H1 (cell line): ENCODE measurements at regions not wholly inside any gene's neighbourhood (a gene's known extent, or its start where the extent isn't known, plus 50 kb on each side); places are given as distances from the start of the nearest gene placed in this dataset.

ENCODE experiments used
- CTCF ChIA-PET: fragments of 300-600 bp; sonication (Branson Sonifier 250); formaldehyde crosslinking; loops from one replicate; lab custom pipeline; 2021; ENCODE audit not compliant: partially characterized antibody; lab: Charles Lee
- POLR2A ChIA-PET: fragments of 300-600 bp; sonication (Branson Sonifier 250); formaldehyde crosslinking; loops from one replicate; lab custom pipeline; 2021; ENCODE audit warnings: inconsistent platforms; ENCODE audit not compliant: partially characterized antibody; lab: Charles Lee
- DNase-seq, 2 experiments: peaks; one replicate each; pipeline versions ENCODE4 v3.0.0 to v3.0.0-alpha.2; 2010 to 2022; ENCODE audit warnings: low spot score in 2 of 2, low read depth in 1 of 2, mixed read lengths in 1 of 2
- FAIRE-seq: peaks from 2 replicates; lab custom pipeline; 2011; peaks lifted over from hg19 to GRCh38; lab: Jason Lieb, UNC
- H2AFZ ChIP-seq: 2 replicates; pipeline ENCODE4 v1.8.1; 2012; ENCODE audit warnings: low read length, inconsistent platforms
- H2AK5ac ChIP-seq: 2 replicates; pipeline ENCODE4 v1.6.1; 2013; ENCODE audit warnings: low read depth, low read length
- H2BK120ac ChIP-seq: replicated peaks from 2 replicates; pipeline ENCODE3; 2013; ENCODE audit warnings: low read depth, low read length, inconsistent platforms
- H2BK12ac ChIP-seq: 2 replicates; pipeline ENCODE4 v1.6.1; 2013; ENCODE audit warnings: low read depth, low read length
- H2BK15ac ChIP-seq: 2 replicates; pipeline ENCODE4 v1.6.1; 2013; ENCODE audit warnings: low read length
- H2BK20ac ChIP-seq: 2 replicates; pipeline ENCODE4 v1.6.1; 2013; ENCODE audit warnings: low read length
- H2BK5ac ChIP-seq: 2 replicates; pipeline ENCODE4 v1.6.1; 2013; ENCODE audit warnings: low read depth, low read length
- H3K14ac ChIP-seq: 2 replicates; pipeline ENCODE4 v1.6.1; 2013; ENCODE audit warnings: inconsistent platforms; ENCODE audit not compliant: insufficient read length
- H3K18ac ChIP-seq: 2 replicates; pipeline ENCODE4 v1.6.1; 2013; ENCODE audit warnings: low read length; ENCODE audit errors: extremely low read depth
- H3K23ac ChIP-seq: 2 replicates; pipeline ENCODE4 v1.6.1; 2013; ENCODE audit warnings: inconsistent platforms; ENCODE audit not compliant: insufficient read length
- H3K23me2 ChIP-seq: 2 replicates; pipeline ENCODE4 v1.6.1; 2013; ENCODE audit warnings: low read depth, low read length
- H3K27ac ChIP-seq: 2 replicates; pipeline ENCODE4 v1.6.1; 2011; ENCODE audit warnings: low read depth, low read length, inconsistent platforms
- H3K27me3 ChIP-seq, 4 experiments: replicated peaks in 1 of 4; 1 replicate in 1 of 4; 2 replicates in 3 of 4; pipeline versions ENCODE4 v1.6.1 to v1.8.1; 2011 to 2013; ENCODE audit warnings: low read length in 3 of 4, mild to moderate bottlenecking in 3 of 4, inconsistent platforms in 2 of 4, mixed read lengths in 2 of 4, moderate library complexity in 1 of 4; ENCODE audit not compliant: control insufficient read depth in 3 of 4, insufficient read depth in 3 of 4; ENCODE audit errors: extremely low read depth in 1 of 4
- H3K36me3 ChIP-seq, 4 experiments: 2 replicates each; pipeline versions ENCODE4 v1.6.1 to v1.8.1; 2011 to 2013; ENCODE audit warnings: mild to moderate bottlenecking in 4 of 4, low read length in 3 of 4, moderate library complexity in 2 of 4, control low read depth in 1 of 4, inconsistent platforms in 1 of 4; ENCODE audit not compliant: insufficient read depth in 4 of 4, control insufficient read depth in 2 of 4
- H3K4ac ChIP-seq: replicated peaks from 2 replicates; pipeline ENCODE3; 2013; ENCODE audit warnings: low read length, low read depth, mixed read lengths, inconsistent platforms; ENCODE audit not compliant: insufficient read length
- H3K4me1 ChIP-seq, 4 experiments: replicated peaks in 1 of 4; 1 replicate in 1 of 4; 2 replicates in 3 of 4; pipeline versions ENCODE4 v1.6.1 to v1.8.1; 2011 to 2013; ENCODE audit warnings: low read length in 3 of 4, inconsistent platforms in 2 of 4, mixed read lengths in 1 of 4; ENCODE audit not compliant: insufficient read depth in 4 of 4, control insufficient read depth in 3 of 4
- H3K4me2 ChIP-seq, 2 experiments: 2 replicates each; pipeline versions ENCODE4 v1.6.1 to v1.8.1; 2011 to 2013; ENCODE audit warnings: low read depth in 2 of 2, low read length in 2 of 2, control low read depth in 1 of 2, inconsistent platforms in 1 of 2, mild to moderate bottlenecking in 1 of 2; ENCODE audit not compliant: insufficient read depth in 1 of 2
- H3K4me3 ChIP-seq, 4 experiments: fragments of 200-600, 300-600 bp in 1 of 4; sonication (generic), shearing (Covaris generic), sonication (Bioruptor Twin) in 1 of 4; 2 replicates each; pipeline versions ENCODE4 v1.5.1 to v1.8.1; 2011 to 2016; ENCODE audit warnings: low read length in 4 of 4, low read depth in 3 of 4, control low read depth in 2 of 4, inconsistent platforms in 2 of 4, mild to moderate bottlenecking in 2 of 4, mixed read lengths in 1 of 4, moderate library complexity in 1 of 4; ENCODE audit not compliant: insufficient read depth in 2 of 4; ENCODE audit errors: extremely low read depth in 1 of 4
- H3K56ac ChIP-seq: replicated peaks from 2 replicates; pipeline ENCODE3; 2013; ENCODE audit warnings: low read depth, mild to moderate bottlenecking, mixed read lengths, low read length, inconsistent platforms; ENCODE audit not compliant: insufficient read length
- H3K79me1 ChIP-seq: 2 replicates; pipeline ENCODE4 v1.6.1; 2013; ENCODE audit warnings: low read depth, low read length, control low read depth
- H3K79me2 ChIP-seq, 2 experiments: 2 replicates each; pipeline versions ENCODE4 v1.6.1 to v1.8.1; 2012 to 2013; ENCODE audit warnings: low read length in 2 of 2, mild to moderate bottlenecking in 2 of 2, inconsistent platforms in 1 of 2; ENCODE audit not compliant: insufficient read depth in 2 of 2, control insufficient read depth in 1 of 2
- H3K9ac ChIP-seq, 4 experiments: replicated peaks in 1 of 4; 1 replicate in 1 of 4; 2 replicates in 3 of 4; pipeline versions ENCODE4 v1.6.1 to v1.8.1; 2011 to 2013; ENCODE audit warnings: low read depth in 3 of 4, low read length in 3 of 4, control low read depth in 2 of 4, mild to moderate bottlenecking in 2 of 4, moderate library complexity in 2 of 4, inconsistent platforms in 1 of 4; ENCODE audit errors: extremely low read depth in 1 of 4
- H3K9me3 ChIP-seq, 2 experiments: 2 replicates each; pipeline versions ENCODE4 v1.6.1 to v1.8.1; 2012 to 2013; ENCODE audit warnings: mild to moderate bottlenecking in 2 of 2, moderate library complexity in 2 of 2, control low read depth in 1 of 2, inconsistent platforms in 1 of 2, low read depth in 1 of 2, low read length in 1 of 2, mixed read lengths in 1 of 2; ENCODE audit not compliant: insufficient read depth in 2 of 2
- H4K20me1 ChIP-seq, 2 experiments: replicated peaks in 1 of 2; 2 replicates each; pipeline versions ENCODE3 to v1.8.1; 2011 to 2013; ENCODE audit warnings: inconsistent platforms in 2 of 2, low read length in 2 of 2, mild to moderate bottlenecking in 1 of 2; ENCODE audit not compliant: insufficient read depth in 2 of 2, control insufficient read depth in 1 of 2
- H4K5ac ChIP-seq: 2 replicates; pipeline ENCODE4 v1.6.1; 2013; ENCODE audit warnings: low read length, low read depth, mixed read lengths, inconsistent platforms; ENCODE audit not compliant: insufficient read length
- H4K8ac ChIP-seq: 2 replicates; pipeline ENCODE4 v1.8.0; 2013; ENCODE audit warnings: mild to moderate bottlenecking, moderate library complexity, low read length, inconsistent platforms; ENCODE audit not compliant: insufficient read depth; ENCODE audit errors: extremely low read depth
- H4K91ac ChIP-seq: replicated peaks from 2 replicates; pipeline ENCODE3; 2013; ENCODE audit warnings: low read length, mixed read lengths, inconsistent platforms; ENCODE audit not compliant: insufficient read length
- BACH1 ChIP-seq: IDR thresholded peaks from 2 replicates; pipeline ENCODE4 v1.6.1; 2012; ENCODE audit warnings: low read length, improper control_type of control experiment
- FOSL1 ChIP-seq: IDR thresholded peaks from 2 replicates; pipeline ENCODE4 v1.6.1; 2011; ENCODE audit warnings: mild to moderate bottlenecking, low read depth, low read length, moderate library complexity; ENCODE audit not compliant: insufficient read depth
- HDAC2 ChIP-seq, 2 experiments: fragments of 300-600 bp in 1 of 2; sonication (generic) in 1 of 2; IDR thresholded peaks; 2 replicates each; pipeline ENCODE4 v1.6.1; 2011 to 2012; ENCODE audit warnings: low read depth in 2 of 2, low read length in 2 of 2, mild to moderate bottlenecking in 2 of 2, moderate library complexity in 2 of 2, borderline replicate concordance in 1 of 2, inconsistent platforms in 1 of 2
- POLR2A ChIP-seq, 2 experiments: IDR thresholded peaks; 1 replicate in 1 of 2; 2 replicates in 1 of 2; pipeline ENCODE4 v1.6.1; 2011; ENCODE audit warnings: low read depth in 2 of 2, low read length in 2 of 2, mild to moderate bottlenecking in 2 of 2; ENCODE audit errors: control extremely low read depth in 1 of 2
- RAD21 ChIP-seq, 2 experiments: IDR thresholded peaks in 1 of 2; conservative IDR thresholded peaks in 1 of 2; 2 replicates each; pipeline ENCODE4 v1.6.1; 2011; ENCODE audit warnings: low read depth in 2 of 2, low read length in 2 of 2, improper control_type of control experiment in 1 of 2, inconsistent platforms in 1 of 2, mild to moderate bottlenecking in 1 of 2, moderate library complexity in 1 of 2
- RNF2 ChIP-seq: fragments of 200-900, 300-1000 bp; sonication (generic); IDR thresholded peaks from 2 replicates; pipeline ENCODE4 v1.7.1; 2016; ENCODE audit warnings: borderline replicate concordance, low read depth, mild to moderate bottlenecking, antibody characterized with exemption, low read length; ENCODE audit not compliant: poor library complexity, severe bottlenecking; ENCODE audit errors: missing control alignments
- SAP30 ChIP-seq: fragments of 300-600 bp; sonication (generic); IDR thresholded peaks from 2 replicates; pipeline ENCODE4 v1.7.1; 2012; ENCODE audit warnings: low read length, moderate library complexity, mild to moderate bottlenecking, inconsistent platforms; ENCODE audit not compliant: insufficient read depth, insufficient replicate concordance
- SP1 ChIP-seq: IDR thresholded peaks from 2 replicates; pipeline ENCODE4 v1.6.1; 2011; ENCODE audit warnings: low read depth, low read length
- TCF12 ChIP-seq: IDR thresholded peaks from 2 replicates; pipeline ENCODE4 v1.6.1; 2011; ENCODE audit warnings: low read depth, mild to moderate bottlenecking, low read length
- TEAD4 ChIP-seq: IDR thresholded peaks from 2 replicates; pipeline ENCODE4 v1.6.1; 2012; ENCODE audit warnings: low read depth, low read length, inconsistent platforms, mixed read lengths
- WGBS, 2 experiments: shearing (Covaris generic) in 1 of 2; methylation state at CpG; one replicate each; pipeline versions ENCODE4 v1.1.6 to v1.1.7; 2013 to 2015; ENCODE audit warnings: low lambda C conversion rate in 2 of 2, mixed read lengths in 2 of 2, inconsistent platforms in 1 of 2, low coverage in 1 of 2, missing lambda C conversion rate in 1 of 2; ENCODE audit not compliant: insufficient replicate concordance in 2 of 2, insufficient coverage in 1 of 2, insufficient read length in 1 of 2; ENCODE audit errors: extremely low coverage in 1 of 2, missing lambda C conversion rate in 1 of 2; 5-methylcytosine and 5-hydroxymethylcytosine counted together

- Histone ChIP-seq H4K5ac (no peak overlapping the region), H3K4me2 (no peak overlapping the region), H2BK15ac (no peak overlapping the region), H3K79me1 (no peaks in the 10 kb centered on the region), H4K20me1 (no peaks in the 10 kb centered on the region), H3K79me2 (no peaks in the 10 kb centered on the region), H2AFZ (no peak overlapping the region), H3K36me3 (no peaks in the 10 kb centered on the region), H3K4me3 (no peak overlapping the region), H3K56ac (no peak overlapping the region), H3K23me2 (no peaks in the 10 kb centered on the region), H3K9ac (no peak overlapping the region), H2AK5ac (no peak overlapping the region), H3K23ac (no peak overlapping the region), H3K4ac (no peak overlapping the region), H2BK120ac (no peak overlapping the region), H3K18ac (no peak overlapping the region), H4K8ac (no peak overlapping the region), H4K91ac (no peak overlapping the region), H2BK12ac (no peak overlapping the region), H3K9me3 (no peaks in the 10 kb centered on the region), H3K14ac (no peak overlapping the region), H2BK5ac (no peak overlapping the region), H2BK20ac (no peak overlapping the region), H3K27me3 (no peaks in the 10 kb centered on the region), H3K4me1 (no peaks in the 10 kb centered on the region), H3K27ac (no peak overlapping the region)
- ChIA-PET POLR2A (no interaction called here), CTCF (interaction anchor here (0.7 kb wide), 1 partner anchor 133 kb away, joined by 4 read pairs; no protein-coding TSS in a partner anchor)
- TF ChIP-seq FOSL1 (no peak), TCF12 (no peak), RAD21 (IDR thresholded peaks at IDR 0.05 in 1 of 2, conservative IDR thresholded peaks at IDR 0.05 in 1 of 2; ENCODE audit: low read depth in 2 of 2, low read length in 2 of 2) (no peak), BACH1 (no peak), RNF2 (no peak), POLR2A (IDR thresholded peaks at IDR 0.05; ENCODE audit: control extremely low read depth in 1 of 2, low read depth in 2 of 2, low read length in 2 of 2) (no peak), SP1 (no peak), TEAD4 (no peak), HDAC2 (IDR thresholded peaks at IDR 0.05; ENCODE audit: borderline replicate concordance in 1 of 2, low read depth in 2 of 2, low read length in 2 of 2) (no peak), SAP30 (no peak)
- 78% methylated on average over 6 of the region's 6 CpGs; no CpG with 5 or more reads in 1 of the 2 experiments for WGBS, 2 experiments
- DNase-seq (no peak), FAIRE-seq (no peak)
Observed at GRCh38 chr20:19861147-19861759, 103.2 kb downstream of the RIN2 start.
